ENCODE measurements at regions not wholly inside any gene's neighbourhood (a gene's known extent, or its start where the extent isn't known, plus 50 kb on each side); places are given as distances from the start of the nearest gene placed in this dataset.
A peak's percentile ranks its signal among the peaks of the same experiment; 100 is the strongest.

DNA sequence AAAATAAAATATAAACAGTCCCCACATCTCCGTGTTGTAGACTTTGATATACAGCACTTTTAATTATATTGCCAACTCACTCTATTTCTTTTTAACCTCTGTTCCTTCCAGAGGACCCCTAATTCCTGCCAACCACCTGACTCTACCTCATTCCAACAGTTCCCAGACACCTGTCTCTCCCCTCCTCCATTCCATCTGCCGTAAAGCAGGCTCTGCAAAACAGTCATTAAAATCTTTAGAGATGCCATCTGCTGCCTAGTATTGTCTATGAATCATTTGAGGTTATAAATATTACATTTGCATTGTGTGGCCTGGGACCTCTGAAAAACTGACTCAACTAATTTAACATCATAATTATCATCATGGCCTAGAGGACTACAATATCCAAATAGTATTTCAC is 148.8 kb upstream of the DCN start:
- Mint-ChIP-seq H3K27me3 (ENCODE audit: low read depth) (no peaks in the 10 kb centered on the region), H3K4me3 (no peak overlapping the region), H3K9me3 (no peaks in the 10 kb centered on the region), H3K4me1 (no peaks in the 10 kb centered on the region), H3K36me3 (ENCODE audit: low read depth) (no peaks in the 10 kb centered on the region), H3K27ac (ENCODE audit: unreplicated experiment) (no peak overlapping the region)
- no peak for TF ChIP-seq CTCF (conservative IDR thresholded peaks at IDR 0.05)
- no peak for DNase-seq (ENCODE audit: low read depth, low spot score)

- H3K36me3 Mint-ChIP-seq (ENCODE audit: low read depth): no peaks in the 10 kb centered on the region
- no peak overlapping the region for H3K4me3 Mint-ChIP-seq
- peaks cover 6% of the 10 kb centered on the region for H3K4me1 Mint-ChIP-seq
- TF ChIP-seq CTCF (conservative IDR thresholded peaks at IDR 0.05): no peak
- no peaks in the 10 kb centered on the region for H3K9me3 Mint-ChIP-seq
- DNase-seq (ENCODE audit: low read depth, low spot score): no peak
- H3K27me3 Mint-ChIP-seq (ENCODE audit: low read depth): no peaks in the 10 kb centered on the region
- H3K27ac Mint-ChIP-seq (ENCODE audit: unreplicated experiment): no peak overlapping the region
Observed at GRCh38 chr12:91328451-91328850, 145.8 kb upstream of the DCN start.

- H3K4me3 Mint-ChIP-seq: no peak overlapping the region
- peaks cover 6% of the 10 kb centered on the region for H3K4me1 Mint-ChIP-seq
Observed at GRCh38 chr12:91327889-91328288, 145.3 kb upstream of the DCN start.

GRCh38 chr12:91327131-91327530 is 144.5 kb upstream of the DCN start:
- H3K9me3 Mint-ChIP-seq: no peaks in the 10 kb centered on the region
- no peak for DNase-seq (ENCODE audit: low read depth, low spot score)
- TF ChIP-seq CTCF (conservative IDR thresholded peaks at IDR 0.05): no peak
- H3K27ac Mint-ChIP-seq (ENCODE audit: unreplicated experiment): peak overlapping the region; percentile 14
- no peaks in the 10 kb centered on the region for H3K27me3 Mint-ChIP-seq (ENCODE audit: low read depth)
- no peak overlapping the region for H3K4me3 Mint-ChIP-seq
- no peaks in the 10 kb centered on the region for H3K36me3 Mint-ChIP-seq (ENCODE audit: low read depth)
- H3K4me1 Mint-ChIP-seq: peaks cover 6% of the 10 kb centered on the region

More at GRCh38 chr12:91327889-91328288, 145.3 kb upstream of the DCN start:
- no peaks in the 10 kb centered on the region for H3K36me3 Mint-ChIP-seq (ENCODE audit: low read depth)
- no peak for TF ChIP-seq CTCF (conservative IDR thresholded peaks at IDR 0.05)
- no peak for DNase-seq (ENCODE audit: low read depth, low spot score)
- no peak overlapping the region for H3K27ac Mint-ChIP-seq (ENCODE audit: unreplicated experiment)
- no peaks in the 10 kb centered on the region for H3K9me3 Mint-ChIP-seq
- no peaks in the 10 kb centered on the region for H3K27me3 Mint-ChIP-seq (ENCODE audit: low read depth)

- H3K4me1 Mint-ChIP-seq: peaks cover 6% of the 10 kb centered on the region
- DNase-seq (ENCODE audit: low read depth, low spot score): peak; percentile 66
- no peaks in the 10 kb centered on the region for H3K27me3 Mint-ChIP-seq (ENCODE audit: low read depth)
- peak; percentile 83 for TF ChIP-seq CTCF (conservative IDR thresholded peaks at IDR 0.05)
- no peak overlapping the region for H3K27ac Mint-ChIP-seq (ENCODE audit: unreplicated experiment)
- H3K9me3 Mint-ChIP-seq: no peaks in the 10 kb centered on the region
- no peaks in the 10 kb centered on the region for H3K36me3 Mint-ChIP-seq (ENCODE audit: low read depth)
- H3K4me3 Mint-ChIP-seq: no peak overlapping the region
Observed at GRCh38 chr12:91326058-91327027, 143.7 kb upstream of the DCN start.
